Panc1 (cell line): ENCODE measurements at regions not wholly inside any gene's neighbourhood (a gene's known extent, or its start where the extent isn't known, plus 50 kb on each side); places are given as distances from the start of the nearest gene placed in this dataset.

Experiments
- POLR2AphosphoS5 ChIP-seq: IDR thresholded peaks from 2 replicates; pipeline ENCODE4 v1.6.1; 2012; ENCODE audit warnings: mild to moderate bottlenecking, low read depth, low read length, moderate library complexity
- TF ChIP-seq, protein P1 (sequence below): fragments of 450-650 bp; IDR thresholded peaks from 2 replicates; pipeline ENCODE4 v1.5.1; 2017; ENCODE audit warnings: mild to moderate bottlenecking

- no peak for TF ChIP-seq POLR2AphosphoS5
- TF ChIP-seq, protein P1, sequence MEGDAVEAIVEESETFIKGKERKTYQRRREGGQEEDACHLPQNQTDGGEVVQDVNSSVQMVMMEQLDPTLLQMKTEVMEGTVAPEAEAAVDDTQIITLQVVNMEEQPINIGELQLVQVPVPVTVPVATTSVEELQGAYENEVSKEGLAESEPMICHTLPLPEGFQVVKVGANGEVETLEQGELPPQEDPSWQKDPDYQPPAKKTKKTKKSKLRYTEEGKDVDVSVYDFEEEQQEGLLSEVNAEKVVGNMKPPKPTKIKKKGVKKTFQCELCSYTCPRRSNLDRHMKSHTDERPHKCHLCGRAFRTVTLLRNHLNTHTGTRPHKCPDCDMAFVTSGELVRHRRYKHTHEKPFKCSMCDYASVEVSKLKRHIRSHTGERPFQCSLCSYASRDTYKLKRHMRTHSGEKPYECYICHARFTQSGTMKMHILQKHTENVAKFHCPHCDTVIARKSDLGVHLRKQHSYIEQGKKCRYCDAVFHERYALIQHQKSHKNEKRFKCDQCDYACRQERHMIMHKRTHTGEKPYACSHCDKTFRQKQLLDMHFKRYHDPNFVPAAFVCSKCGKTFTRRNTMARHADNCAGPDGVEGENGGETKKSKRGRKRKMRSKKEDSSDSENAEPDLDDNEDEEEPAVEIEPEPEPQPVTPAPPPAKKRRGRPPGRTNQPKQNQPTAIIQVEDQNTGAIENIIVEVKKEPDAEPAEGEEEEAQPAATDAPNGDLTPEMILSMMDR: no peak
Measured at GRCh38 chr5:16995372-16995771, 59.3 kb upstream of the MYO10 start.
